OCI-LY7 (cell line): ENCODE measurements at regions not wholly inside any gene's neighbourhood (a gene's known extent, or its start where the extent isn't known, plus 50 kb on each side); places are given as distances from the start of the nearest gene placed in this dataset.

Experiments used
- BruUV-seq: library from RNA; stranded (reverse); fragments of 400-500 nt; replicated peaks from 2 replicates; lab custom pipeline; 2021; lab: Mats Ljungman, UMichigan
- CTCF ChIA-PET: fragments of 300-600 bp; sonication (Branson Sonifier 250); formaldehyde crosslinking; loops from one replicate; lab custom pipeline; 2022; ENCODE audit warnings: antibody characterized with exemption; ENCODE audit not compliant: unreplicated experiment; lab: Charles Lee
- POLR2A ChIA-PET: fragments of 300-600 bp; sonication (Branson Sonifier 250); formaldehyde crosslinking; loops from one replicate; lab custom pipeline; 2022; ENCODE audit warnings: antibody characterized with exemption; lab: Charles Lee
- DNase-seq: peaks from one replicate; pipeline ENCODE4 v3.0.0-alpha.2; 2015; ENCODE audit warnings: low spot score
- H2AFZ ChIP-seq: fragments of 200-600 bp; sonication (generic), shearing (Covaris generic); 2 replicates; pipeline ENCODE4 v1.6.1; 2014; ENCODE audit warnings: mild to moderate bottlenecking, antibody characterized with exemption, low read length, moderate library complexity
- H3K27ac ChIP-seq: fragments of 200-600 bp; sonication (generic); 2 replicates; pipeline ENCODE4 v1.5.1; 2014; ENCODE audit warnings: mixed run types, low read depth, mild to moderate bottlenecking, moderate library complexity, low read length, inconsistent platforms; ENCODE audit not compliant: poor library complexity, severe bottlenecking
- H3K36me3 ChIP-seq: fragments of 200-600 bp; sonication (generic); 2 replicates; pipeline ENCODE4 v1.6.1; 2014; ENCODE audit warnings: mild to moderate bottlenecking, antibody characterized with exemption, low read length, moderate library complexity, mixed read lengths; ENCODE audit not compliant: insufficient read depth
- H3K4me1 ChIP-seq: fragments of 200-600 bp; sonication (generic); 2 replicates; pipeline ENCODE4 v1.5.1; 2014; ENCODE audit warnings: mild to moderate bottlenecking, low read length; ENCODE audit not compliant: insufficient read depth, poor library complexity, severe bottlenecking
- H3K4me2 ChIP-seq: fragments of 200-600 bp; sonication (generic); 2 replicates; pipeline ENCODE4 v1.6.1; 2014; ENCODE audit warnings: mild to moderate bottlenecking, low read length
- H3K4me3 ChIP-seq: fragments of 200-600 bp; sonication (generic); 2 replicates; pipeline ENCODE4 v1.5.1; 2014; ENCODE audit warnings: mild to moderate bottlenecking, low read depth, low read length; ENCODE audit not compliant: poor library complexity, severe bottlenecking
- H3K79me2 ChIP-seq: fragments of 200-600 bp; sonication (generic); 2 replicates; pipeline ENCODE4 v1.6.1; 2016; ENCODE audit warnings: low read depth, mild to moderate bottlenecking, low read length, moderate library complexity, mixed read lengths; ENCODE audit not compliant: insufficient read depth
- H3K9me2 ChIP-seq: fragments of 200-600 bp; sonication (generic); 2 replicates; pipeline ENCODE4 v1.6.1; 2016; ENCODE audit warnings: mild to moderate bottlenecking, low read length, mixed read lengths; ENCODE audit not compliant: insufficient read depth
- H3K9me3 ChIP-seq: fragments of 200-600 bp; sonication (generic); 2 replicates; pipeline ENCODE4 v1.6.1; 2014; ENCODE audit warnings: mild to moderate bottlenecking, mixed run types, low read length, mixed read lengths
- H4K20me1 ChIP-seq: fragments of 200-600 bp; sonication (generic); 2 replicates; pipeline ENCODE4 v1.6.1; 2014; ENCODE audit warnings: mild to moderate bottlenecking, antibody characterized with exemption, low read length, moderate library complexity, mixed read lengths; ENCODE audit not compliant: insufficient read depth
- EZH2phosphoT487 ChIP-seq: fragments of 200-600 bp; sonication (generic); IDR thresholded peaks from 2 replicates; pipeline ENCODE4 v1.6.1; 2018; ENCODE audit warnings: low read depth, borderline replicate concordance, mild to moderate bottlenecking, mixed run types, antibody characterized with exemption, low read length, moderate library complexity, mixed read lengths
- intact Hi-C: fragments of 100-400 bp; cut with micrococcal nuclease; formaldehyde crosslinking; loops from one replicate; pipeline ENCODE4 v1.10.0; 2022; ENCODE audit not compliant: unreplicated experiment
- TF ChIP-seq, protein P1 (sequence below): fragments of 200-600 bp; sonication (generic); conservative IDR thresholded peaks from 2 replicates; pipeline ENCODE4 v1.5.1; 2014; ENCODE audit warnings: mild to moderate bottlenecking, antibody characterized with exemption, low read length, moderate library complexity, mixed read lengths

- H3K9me3 ChIP-seq, result no peaks in the 10 kb centered on the region
- H3K4me3 ChIP-seq, result no peak overlapping the region
- no TSS peak for BruUV-seq
- H3K9me2 ChIP-seq, result no peaks in the 10 kb centered on the region
- H3K27ac ChIP-seq, result no peak overlapping the region
- CTCF ChIA-PET, result no interaction called here
- no peaks in the 10 kb centered on the region for H3K79me2 ChIP-seq
- no peak for DNase-seq
- H3K36me3 ChIP-seq, result no peaks in the 10 kb centered on the region
- no peaks in the 10 kb centered on the region for H4K20me1 ChIP-seq
- POLR2A ChIA-PET, result no interaction called here
- no peak for TF ChIP-seq EZH2phosphoT487
- no peak overlapping the region for H2AFZ ChIP-seq
- no peaks in the 10 kb centered on the region for H3K4me1 ChIP-seq
- H3K4me2 ChIP-seq, result no peak overlapping the region
- intact Hi-C loops, result no loop called here
These were observed 223.4 kb downstream of the BCOR start for GRCh38 chrX:39874202-39874816.

- H3K9me3 ChIP-seq, result no peaks in the 10 kb centered on the region
- no peaks in the 10 kb centered on the region for H3K79me2 ChIP-seq
- TF ChIP-seq, protein P1, sequence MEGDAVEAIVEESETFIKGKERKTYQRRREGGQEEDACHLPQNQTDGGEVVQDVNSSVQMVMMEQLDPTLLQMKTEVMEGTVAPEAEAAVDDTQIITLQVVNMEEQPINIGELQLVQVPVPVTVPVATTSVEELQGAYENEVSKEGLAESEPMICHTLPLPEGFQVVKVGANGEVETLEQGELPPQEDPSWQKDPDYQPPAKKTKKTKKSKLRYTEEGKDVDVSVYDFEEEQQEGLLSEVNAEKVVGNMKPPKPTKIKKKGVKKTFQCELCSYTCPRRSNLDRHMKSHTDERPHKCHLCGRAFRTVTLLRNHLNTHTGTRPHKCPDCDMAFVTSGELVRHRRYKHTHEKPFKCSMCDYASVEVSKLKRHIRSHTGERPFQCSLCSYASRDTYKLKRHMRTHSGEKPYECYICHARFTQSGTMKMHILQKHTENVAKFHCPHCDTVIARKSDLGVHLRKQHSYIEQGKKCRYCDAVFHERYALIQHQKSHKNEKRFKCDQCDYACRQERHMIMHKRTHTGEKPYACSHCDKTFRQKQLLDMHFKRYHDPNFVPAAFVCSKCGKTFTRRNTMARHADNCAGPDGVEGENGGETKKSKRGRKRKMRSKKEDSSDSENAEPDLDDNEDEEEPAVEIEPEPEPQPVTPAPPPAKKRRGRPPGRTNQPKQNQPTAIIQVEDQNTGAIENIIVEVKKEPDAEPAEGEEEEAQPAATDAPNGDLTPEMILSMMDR, result no peak
- TF ChIP-seq EZH2phosphoT487, result no peak
- H3K4me1 ChIP-seq, result no peaks in the 10 kb centered on the region
- CTCF ChIA-PET, result no interaction called here
- no peak for DNase-seq
- no peaks in the 10 kb centered on the region for H3K36me3 ChIP-seq
- H3K4me3 ChIP-seq, result no peak overlapping the region
- no TSS peak for BruUV-seq
- no peaks in the 10 kb centered on the region for H3K9me2 ChIP-seq
- H3K27ac ChIP-seq, result no peak overlapping the region
- no peak overlapping the region for H2AFZ ChIP-seq
- no peaks in the 10 kb centered on the region for H4K20me1 ChIP-seq
- no peak overlapping the region for H3K4me2 ChIP-seq
- intact Hi-C loops, result no loop called here
- POLR2A ChIA-PET, result interaction anchor here (0.7 kb wide), 1 partner anchor 80 kb away, joined by 3 read pairs; no protein-coding TSS in a partner anchor
These were observed 221.7 kb downstream of the BCOR start for GRCh38 chrX:39875834-39876628.

GRCh38 chrX:39877905-39878304, 219.9 kb downstream of the BCOR start:
- CTCF ChIA-PET, result no interaction called here
- Histone ChIP-seq H3K4me2 (no peak overlapping the region), H3K9me3 (no peaks in the 10 kb centered on the region), H3K4me1 (no peaks in the 10 kb centered on the region), H3K9me2 (no peaks in the 10 kb centered on the region), H3K36me3 (no peaks in the 10 kb centered on the region), H3K79me2 (no peaks in the 10 kb centered on the region), H3K4me3 (no peak overlapping the region), H2AFZ (no peak overlapping the region), H3K27ac (no peak overlapping the region), H4K20me1 (no peaks in the 10 kb centered on the region)
- POLR2A ChIA-PET, result no interaction called here
- BruUV-seq, result no TSS peak
- DNase-seq, result no peak
- no peak for TF ChIP-seq EZH2phosphoT487
- TF ChIP-seq, protein P1, result no peak
- intact Hi-C loops, result no loop called here
